ENCODE measurements at regions not wholly inside any gene's neighbourhood (a gene's known extent, or its start where the extent isn't known, plus 50 kb on each side); places are given as distances from the start of the nearest gene placed in this dataset.

GRCh38 chr16:79798416-79799053 lies 198.0 kb upstream of the MAF start:
- H3K27me3 ChIP-seq (replicated peaks; ENCODE audit: insufficient read depth, low read depth, low read length, poor library complexity), result no peaks in the 10 kb centered on the region
- H3K4me3 ChIP-seq (ENCODE audit: low read depth, low read length, poor library complexity, severe bottlenecking), result no peak overlapping the region
- no peak overlapping the region for H3K27ac ChIP-seq (ENCODE audit: low read depth, low read length, poor library complexity, severe bottlenecking)
- H3K4me1 ChIP-seq (ENCODE audit: insufficient read depth, low read length, poor library complexity, severe bottlenecking), result no peaks in the 10 kb centered on the region
- BruUV-seq (replicated peaks), result no TSS peak
- no peaks in the 10 kb centered on the region for H3K36me3 ChIP-seq (ENCODE audit: insufficient read depth, low read length, poor library complexity, severe bottlenecking)
- POLR2A ChIA-PET (ENCODE audit: low non-redundant PET), result no interaction called here
- TF ChIP-seq CTCF (conservative IDR thresholded peaks at IDR 0.05; ENCODE audit: low read depth, low read length) (no peak), EZH2 (IDR thresholded peaks at IDR 0.05; ENCODE audit: borderline replicate concordance, low read depth, low read length, poor library complexity, severe bottlenecking) (no peak)
- CTCF ChIA-PET, result no interaction called here
- intact Hi-C loops (cut with micrococcal nuclease; ENCODE audit: unreplicated experiment), result no loop called here
- no peaks in the 10 kb centered on the region for H3K9me3 ChIP-seq (ENCODE audit: low read depth, low read length, poor library complexity, severe bottlenecking)
- DNase-seq (ENCODE audit: low spot score), result no peak

GRCh38 chr16:79797486-79797885 lies 196.9 kb upstream of the MAF start:
- no peaks in the 10 kb centered on the region for H3K4me1 ChIP-seq (ENCODE audit: insufficient read depth, low read length, poor library complexity, severe bottlenecking)
- intact Hi-C loops (cut with micrococcal nuclease; ENCODE audit: unreplicated experiment), result no loop called here
- ChIA-PET CTCF (no interaction called here), POLR2A (ENCODE audit: low non-redundant PET) (no interaction called here)
- no peak for TF ChIP-seq EZH2 (IDR thresholded peaks at IDR 0.05; ENCODE audit: borderline replicate concordance, low read depth, low read length, poor library complexity, severe bottlenecking)
- no peak for TF ChIP-seq CTCF (conservative IDR thresholded peaks at IDR 0.05; ENCODE audit: low read depth, low read length)
- no peak for DNase-seq (ENCODE audit: low spot score)
- H3K36me3 ChIP-seq (ENCODE audit: insufficient read depth, low read length, poor library complexity, severe bottlenecking), result no peaks in the 10 kb centered on the region
- no TSS peak for BruUV-seq (replicated peaks)
- no peaks in the 10 kb centered on the region for H3K27me3 ChIP-seq (replicated peaks; ENCODE audit: insufficient read depth, low read depth, low read length, poor library complexity)
- no peak overlapping the region for H3K4me3 ChIP-seq (ENCODE audit: low read depth, low read length, poor library complexity, severe bottlenecking)
- H3K9me3 ChIP-seq (ENCODE audit: low read depth, low read length, poor library complexity, severe bottlenecking), result no peaks in the 10 kb centered on the region
- no peak overlapping the region for H3K27ac ChIP-seq (ENCODE audit: low read depth, low read length, poor library complexity, severe bottlenecking)

GRCh38 chr16:79795556-79795955 lies 195.0 kb upstream of the MAF start:
- Histone ChIP-seq H3K36me3 (ENCODE audit: insufficient read depth, low read length, poor library complexity, severe bottlenecking) (no peaks in the 10 kb centered on the region), H3K27ac (ENCODE audit: low read depth, low read length, poor library complexity, severe bottlenecking) (no peak overlapping the region), H3K27me3 (replicated peaks; ENCODE audit: insufficient read depth, low read depth, low read length, poor library complexity) (no peaks in the 10 kb centered on the region), H3K4me1 (ENCODE audit: insufficient read depth, low read length, poor library complexity, severe bottlenecking) (no peaks in the 10 kb centered on the region), H3K9me3 (ENCODE audit: low read depth, low read length, poor library complexity, severe bottlenecking) (no peaks in the 10 kb centered on the region), H3K4me3 (ENCODE audit: low read depth, low read length, poor library complexity, severe bottlenecking) (no peak overlapping the region)
- ChIA-PET POLR2A (ENCODE audit: low non-redundant PET) (no interaction called here), CTCF (no interaction called here)
- no TSS peak for BruUV-seq (replicated peaks)
- intact Hi-C loops (cut with micrococcal nuclease; ENCODE audit: unreplicated experiment), result no loop called here
- DNase-seq (ENCODE audit: low spot score), result no peak
- TF ChIP-seq CTCF (conservative IDR thresholded peaks at IDR 0.05; ENCODE audit: low read depth, low read length) (no peak), EZH2 (IDR thresholded peaks at IDR 0.05; ENCODE audit: borderline replicate concordance, low read depth, low read length, poor library complexity, severe bottlenecking) (no peak)
